ENCODE measurements at regions not wholly inside any gene's neighbourhood (a gene's known extent, or its start where the extent isn't known, plus 50 kb on each side); places are given as distances from the start of the nearest gene placed in this dataset.

DNA sequence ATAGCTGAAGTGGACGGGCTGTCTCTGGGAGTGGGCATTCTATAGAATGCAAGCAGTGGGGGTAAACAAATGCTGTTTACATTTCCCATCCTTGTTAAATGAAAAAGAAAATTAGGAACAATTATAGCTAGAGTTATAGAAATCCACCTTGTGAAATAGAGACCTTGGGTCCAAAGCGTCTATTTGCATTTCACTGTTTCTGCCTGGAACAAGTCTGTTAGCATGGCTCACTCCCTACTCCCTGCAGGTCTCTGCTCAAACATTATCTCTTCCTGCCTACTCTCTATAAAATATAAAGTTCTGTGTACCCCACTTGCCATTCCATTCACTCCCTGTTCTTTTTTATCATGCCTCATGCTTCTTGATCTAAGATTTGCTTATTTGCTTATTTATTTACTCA, 975.7 kb upstream of the WWC1 start:
- DNase-seq, result no peak
- no peaks in the 10 kb centered on the region for H3K9me3 ChIP-seq (ENCODE audit: control insufficient read depth, insufficient read depth, low read length)
- H3K27me3 Mint-ChIP-seq (ENCODE audit: low read depth in 2 of 2), result no peaks in the 10 kb centered on the region
- ATAC-seq, result no peak
- H3K27ac ChIP-seq (ENCODE audit: low read length), result no peak overlapping the region
- H3K27ac Mint-ChIP-seq, result no peak overlapping the region
- intact Hi-C loops (cut with micrococcal nuclease), result no loop called here
- TF ChIP-seq, protein P1, sequence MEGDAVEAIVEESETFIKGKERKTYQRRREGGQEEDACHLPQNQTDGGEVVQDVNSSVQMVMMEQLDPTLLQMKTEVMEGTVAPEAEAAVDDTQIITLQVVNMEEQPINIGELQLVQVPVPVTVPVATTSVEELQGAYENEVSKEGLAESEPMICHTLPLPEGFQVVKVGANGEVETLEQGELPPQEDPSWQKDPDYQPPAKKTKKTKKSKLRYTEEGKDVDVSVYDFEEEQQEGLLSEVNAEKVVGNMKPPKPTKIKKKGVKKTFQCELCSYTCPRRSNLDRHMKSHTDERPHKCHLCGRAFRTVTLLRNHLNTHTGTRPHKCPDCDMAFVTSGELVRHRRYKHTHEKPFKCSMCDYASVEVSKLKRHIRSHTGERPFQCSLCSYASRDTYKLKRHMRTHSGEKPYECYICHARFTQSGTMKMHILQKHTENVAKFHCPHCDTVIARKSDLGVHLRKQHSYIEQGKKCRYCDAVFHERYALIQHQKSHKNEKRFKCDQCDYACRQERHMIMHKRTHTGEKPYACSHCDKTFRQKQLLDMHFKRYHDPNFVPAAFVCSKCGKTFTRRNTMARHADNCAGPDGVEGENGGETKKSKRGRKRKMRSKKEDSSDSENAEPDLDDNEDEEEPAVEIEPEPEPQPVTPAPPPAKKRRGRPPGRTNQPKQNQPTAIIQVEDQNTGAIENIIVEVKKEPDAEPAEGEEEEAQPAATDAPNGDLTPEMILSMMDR (IDR thresholded peaks at IDR 0.05), result no peak
- WGBS (ENCODE audit: insufficient coverage), result 92% methylated on average over 2 of the region's 2 CpGs
- no peaks in the 10 kb centered on the region for H3K4me1 Mint-ChIP-seq
- H3K36me3 ChIP-seq (ENCODE audit: control insufficient read depth, insufficient read depth, low read length), result no peaks in the 10 kb centered on the region
- H3K4me3 ChIP-seq (ENCODE audit: low read length), result no peak overlapping the region
- no peaks in the 10 kb centered on the region for H3K4me1 ChIP-seq (ENCODE audit: control insufficient read depth, insufficient read depth, low read length)
- peaks cover 0 to 8% of the 10 kb centered on the region in 2 donors for H3K9me3 Mint-ChIP-seq
- H3K27me3 ChIP-seq (ENCODE audit: control insufficient read depth, insufficient read depth, low read length), result no peaks in the 10 kb centered on the region
- H3K4me3 Mint-ChIP-seq, result no peak overlapping the region
- H3K36me3 Mint-ChIP-seq, result no peaks in the 10 kb centered on the region

DNA sequence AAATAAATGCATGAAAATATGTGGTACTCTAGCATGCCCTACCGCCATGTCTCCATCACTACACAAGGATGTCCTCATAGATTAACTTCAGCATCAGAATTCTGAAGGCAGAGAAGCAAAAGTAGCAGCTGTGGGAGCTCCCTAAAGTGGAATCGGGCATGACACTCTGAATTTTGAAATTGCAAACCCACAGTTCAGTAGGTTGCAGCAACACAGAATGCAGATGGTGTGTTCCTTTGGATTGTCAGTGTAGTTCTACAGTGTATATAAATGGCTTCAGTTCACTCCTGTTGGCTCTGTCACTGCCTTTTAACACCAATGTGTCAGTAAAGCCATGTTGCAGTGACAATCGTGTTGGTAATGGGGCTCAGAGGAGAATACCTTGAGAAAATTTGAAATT, 973.6 kb upstream of the WWC1 start:
- 65% methylated on average over 3 of the region's 3 CpGs for WGBS (ENCODE audit: insufficient coverage)
- TF ChIP-seq, protein P1 (IDR thresholded peaks at IDR 0.05), result no peak
- H3K36me3 Mint-ChIP-seq, result no peaks in the 10 kb centered on the region
- peaks cover 0 to 10% of the 10 kb centered on the region in 2 donors for H3K9me3 Mint-ChIP-seq
- Histone ChIP-seq H3K4me3 (ENCODE audit: low read length) (no peak overlapping the region), H3K36me3 (ENCODE audit: control insufficient read depth, insufficient read depth, low read length) (no peaks in the 10 kb centered on the region), H3K9me3 (ENCODE audit: control insufficient read depth, insufficient read depth, low read length) (no peaks in the 10 kb centered on the region), H3K27ac (ENCODE audit: low read length) (no peak overlapping the region), H3K27me3 (ENCODE audit: control insufficient read depth, insufficient read depth, low read length) (no peaks in the 10 kb centered on the region), H3K4me1 (ENCODE audit: control insufficient read depth, insufficient read depth, low read length) (no peaks in the 10 kb centered on the region)
- H3K27ac Mint-ChIP-seq, result no peak overlapping the region
- no peaks in the 10 kb centered on the region for H3K4me1 Mint-ChIP-seq
- H3K27me3 Mint-ChIP-seq (ENCODE audit: low read depth in 2 of 2), result no peaks in the 10 kb centered on the region
- H3K4me3 Mint-ChIP-seq, result no peak overlapping the region
- intact Hi-C loops (cut with micrococcal nuclease), result no loop called here
- DNase-seq, result no peak
- ATAC-seq, result no peak

DNA sequence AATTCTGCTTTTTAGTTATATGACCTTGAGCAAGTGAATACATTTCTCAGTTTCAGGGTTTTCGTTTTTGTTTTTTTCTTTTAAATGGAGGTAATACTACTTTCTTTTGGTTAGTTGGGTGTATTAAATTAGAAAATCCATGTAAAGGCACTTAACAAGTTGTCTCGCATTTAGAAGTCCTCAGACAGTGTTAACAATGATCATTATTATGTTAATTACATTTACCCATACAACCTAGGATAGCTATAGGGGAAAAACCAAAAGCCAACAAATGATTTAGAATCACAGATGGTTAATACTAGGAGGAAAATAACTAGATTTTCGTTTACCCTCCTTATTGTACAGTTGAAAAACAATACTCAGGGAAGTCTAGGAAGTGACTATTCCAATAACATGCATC, 972.2 kb upstream of the WWC1 start:
- H3K36me3 Mint-ChIP-seq, result no peaks in the 10 kb centered on the region
- H3K27me3 Mint-ChIP-seq (ENCODE audit: low read depth in 2 of 2), result no peaks in the 10 kb centered on the region
- no peaks in the 10 kb centered on the region for H3K36me3 ChIP-seq (ENCODE audit: control insufficient read depth, insufficient read depth, low read length)
- no peaks in the 10 kb centered on the region for H3K27me3 ChIP-seq (ENCODE audit: control insufficient read depth, insufficient read depth, low read length)
- H3K27ac Mint-ChIP-seq, result no peak overlapping the region
- ATAC-seq (no peak), DNase-seq (no peak)
- no peaks in the 10 kb centered on the region for H3K9me3 ChIP-seq (ENCODE audit: control insufficient read depth, insufficient read depth, low read length)
- 75% methylated on average over 1 of the region's 3 CpGs for WGBS (ENCODE audit: insufficient coverage)
- H3K4me1 ChIP-seq (ENCODE audit: control insufficient read depth, insufficient read depth, low read length), result no peaks in the 10 kb centered on the region
- TF ChIP-seq, protein P1 (IDR thresholded peaks at IDR 0.05), result no peak
- peaks cover 0 to 10% of the 10 kb centered on the region in 2 donors for H3K9me3 Mint-ChIP-seq
- H3K4me3 ChIP-seq (ENCODE audit: low read length), result no peak overlapping the region
- H3K27ac ChIP-seq (ENCODE audit: low read length), result no peak overlapping the region
- H3K4me3 Mint-ChIP-seq, result no peak overlapping the region
- intact Hi-C loops (cut with micrococcal nuclease), result no loop called here
- no peaks in the 10 kb centered on the region for H3K4me1 Mint-ChIP-seq

DNA sequence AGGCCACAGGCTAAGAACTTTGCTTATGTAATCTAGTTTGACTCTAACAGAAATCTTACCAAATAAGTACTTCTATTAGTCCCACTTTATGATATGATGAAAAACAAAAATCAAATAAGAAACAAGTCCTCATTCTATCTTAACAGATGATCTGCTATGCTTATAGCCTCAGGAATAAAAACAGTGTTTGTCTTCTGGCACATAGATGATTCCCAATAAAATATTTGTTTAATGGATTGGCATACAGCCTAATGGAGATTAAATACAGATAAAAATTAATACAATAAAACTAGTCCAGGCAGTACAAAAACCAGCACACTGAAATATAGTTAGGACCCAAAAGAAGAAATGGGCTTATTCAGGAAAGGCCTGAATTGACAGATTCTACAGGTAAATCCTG, 971.4 kb upstream of the WWC1 start:
- no peaks in the 10 kb centered on the region for H3K27me3 Mint-ChIP-seq (ENCODE audit: low read depth in 2 of 2)
- Histone ChIP-seq H3K4me1 (ENCODE audit: control insufficient read depth, insufficient read depth, low read length) (no peaks in the 10 kb centered on the region), H3K27me3 (ENCODE audit: control insufficient read depth, insufficient read depth, low read length) (no peaks in the 10 kb centered on the region), H3K9me3 (ENCODE audit: control insufficient read depth, insufficient read depth, low read length) (no peaks in the 10 kb centered on the region), H3K27ac (ENCODE audit: low read length) (no peak overlapping the region), H3K36me3 (ENCODE audit: control insufficient read depth, insufficient read depth, low read length) (no peaks in the 10 kb centered on the region), H3K4me3 (ENCODE audit: low read length) (no peak overlapping the region)
- no peak for ATAC-seq
- no peak for DNase-seq
- intact Hi-C loops (cut with micrococcal nuclease), result no loop called here
- TF ChIP-seq, protein P1 (IDR thresholded peaks at IDR 0.05), result no peak
- no peak overlapping the region for H3K4me3 Mint-ChIP-seq
- no peaks in the 10 kb centered on the region for H3K36me3 Mint-ChIP-seq
- H3K4me1 Mint-ChIP-seq, result no peaks in the 10 kb centered on the region
- H3K9me3 Mint-ChIP-seq, result peaks cover 0 to 10% of the 10 kb centered on the region in 2 donors
- H3K27ac Mint-ChIP-seq, result no peak overlapping the region

Measured in natural killer cell (primary cell).